HG03135 (cell line): ENCODE measurements at regions not wholly inside any gene's neighbourhood (a gene's known extent, or its start where the extent isn't known, plus 50 kb on each side); places are given as distances from the start of the nearest gene placed in this dataset.

Source experiments
- ATAC-seq: cut with Tn5 transposase; IDR thresholded peaks from one replicate; pipeline ENCODE4 v1.9.1; 2021; ENCODE audit warnings: mild to moderate bottlenecking, moderate library complexity; ENCODE audit not compliant: unreplicated experiment

DNA sequence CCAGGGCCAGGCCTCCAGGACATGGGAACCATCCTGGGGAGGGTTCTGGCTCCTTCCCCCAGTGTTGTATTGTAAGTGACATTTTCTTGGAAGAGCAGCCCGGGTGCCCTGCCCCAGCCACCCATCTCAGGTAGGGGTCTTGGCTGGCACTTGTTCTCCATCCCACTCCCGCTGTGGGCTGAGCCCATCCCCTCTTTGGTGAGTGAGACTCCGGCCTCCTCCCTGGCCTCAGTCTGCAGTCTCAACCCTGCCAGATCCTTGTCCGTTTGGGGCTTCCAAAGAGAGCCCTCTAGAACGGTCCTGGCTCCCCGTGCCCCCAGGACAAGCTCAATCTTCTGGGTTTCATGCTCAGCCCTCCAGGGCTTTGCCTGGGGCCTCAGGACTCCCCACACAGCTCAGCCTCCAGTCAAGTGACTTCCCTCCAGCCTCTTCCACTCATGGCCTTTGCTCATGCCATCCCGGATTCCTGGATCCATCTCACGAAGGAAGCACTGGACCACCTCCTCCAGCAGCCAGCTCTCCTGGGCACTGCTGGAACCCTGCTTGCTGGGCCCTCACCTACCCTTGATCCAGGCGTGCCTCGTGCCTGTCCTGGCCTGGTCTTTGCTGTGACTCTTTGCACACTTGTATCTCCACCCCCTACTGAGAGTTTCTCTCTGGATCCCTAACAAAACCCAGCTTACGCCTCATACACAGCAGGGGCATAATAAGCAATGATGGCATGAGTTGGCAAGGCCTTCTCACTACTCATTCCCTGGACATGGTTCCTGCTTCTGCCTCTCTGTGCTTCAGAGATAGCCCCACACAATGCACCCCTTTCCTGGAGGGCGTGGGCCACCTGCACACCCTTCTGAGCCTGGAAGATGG, 297.4 kb upstream of the RTL1 start:
- no peak for ATAC-seq

DNA sequence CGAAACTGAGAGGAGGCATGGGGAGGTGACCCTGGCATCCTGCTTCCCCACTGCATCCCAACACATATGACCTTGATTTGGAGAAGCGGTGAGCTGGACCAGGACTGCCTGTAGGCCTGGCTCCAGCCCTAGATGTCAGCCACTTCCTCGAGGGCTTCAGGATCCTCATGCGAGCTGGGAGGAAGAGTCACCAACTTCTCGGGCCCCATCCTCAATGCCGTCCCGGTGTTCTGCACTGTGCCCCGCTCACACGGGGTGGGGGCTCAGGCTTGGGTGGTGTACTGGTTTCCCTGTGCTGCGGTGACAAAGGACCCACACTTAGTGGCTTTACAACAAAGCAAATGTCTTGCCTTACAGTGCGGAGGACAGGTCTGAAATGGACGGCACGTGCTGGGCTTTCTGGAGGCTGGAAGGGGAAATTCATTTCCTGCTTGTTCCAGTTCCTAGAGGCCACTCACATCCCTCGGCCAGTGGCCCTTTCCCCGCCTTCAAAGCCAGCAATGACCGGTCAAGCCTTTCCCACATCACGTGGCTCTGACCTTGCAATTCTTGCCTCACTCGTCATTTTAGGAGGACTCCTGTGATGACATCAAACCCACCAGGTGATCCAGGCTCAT, 298.1 kb upstream of the RTL1 start:
- ATAC-seq, result no peak

DNA sequence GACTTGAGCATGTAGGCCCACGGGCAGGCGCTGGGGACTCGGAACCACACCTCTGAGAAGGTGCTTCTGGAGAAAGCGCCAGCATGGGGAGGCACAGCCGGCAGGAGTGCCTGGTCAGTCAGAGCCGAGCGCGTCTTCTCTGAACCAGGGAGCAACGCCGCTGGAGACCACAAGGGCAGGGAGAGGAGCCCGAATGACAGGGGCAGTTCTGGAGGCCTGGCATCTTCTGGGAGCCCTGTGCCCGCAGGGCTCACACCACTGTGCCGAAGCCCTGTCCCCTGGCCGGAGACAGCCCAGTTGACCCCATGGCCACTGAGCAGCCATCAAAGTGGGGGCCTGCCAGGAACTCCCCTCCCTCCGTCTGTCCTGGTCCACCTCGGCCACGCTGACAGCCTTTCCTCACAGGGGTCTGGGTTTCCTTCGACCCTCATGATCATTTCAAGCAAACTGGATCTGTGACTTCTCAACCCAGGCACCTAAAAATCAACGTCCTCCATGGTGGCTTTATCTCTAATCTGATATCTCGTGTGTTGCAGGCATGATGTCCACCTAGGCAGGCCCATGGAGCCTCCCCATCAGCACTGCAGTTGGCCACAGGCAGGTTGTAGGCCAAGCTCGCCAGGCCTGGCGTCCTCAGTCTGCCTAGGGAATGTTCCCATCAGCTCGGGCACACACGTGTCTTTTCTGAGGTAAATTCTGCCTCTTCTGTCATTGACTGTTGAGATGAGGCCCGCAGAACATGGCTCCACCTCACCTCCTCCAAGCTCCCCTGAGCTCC, 299.3 kb upstream of the RTL1 start:
- no peak for ATAC-seq

GRCh38 chr14:101206556-101206955, 303.0 kb upstream of the RTL1 start:
- no peak for ATAC-seq

GRCh38 chr14:101207041-101207440, 303.5 kb upstream of the RTL1 start:
- ATAC-seq, result no peak

- ATAC-seq, result no peak
Measured at GRCh38 chr14:101207897-101208296, 304.4 kb upstream of the RTL1 start.

- no peak for ATAC-seq
Measured at GRCh38 chr14:101209594-101209993, 306.1 kb upstream of the RTL1 start.

DNA sequence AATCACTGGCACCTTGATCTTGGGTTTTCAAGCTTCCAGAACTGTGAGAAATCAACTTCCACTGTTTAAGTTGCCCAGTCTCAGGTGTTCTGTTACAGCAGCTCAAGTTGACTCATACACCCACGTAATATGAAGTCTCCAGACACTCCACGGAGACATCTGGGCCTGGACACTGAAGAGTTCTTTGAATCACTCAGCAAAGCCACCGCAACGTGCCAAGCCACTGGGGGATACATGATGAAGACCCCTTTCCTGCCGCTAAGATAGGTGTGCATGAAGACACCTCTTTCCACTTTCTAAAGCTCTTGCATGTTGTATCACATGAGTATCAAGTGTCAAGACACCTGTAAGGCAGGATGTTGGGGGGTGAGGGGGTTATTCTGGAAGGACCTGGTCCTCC, 311.7 kb upstream of the RTL1 start:
- no peak for ATAC-seq

DNA sequence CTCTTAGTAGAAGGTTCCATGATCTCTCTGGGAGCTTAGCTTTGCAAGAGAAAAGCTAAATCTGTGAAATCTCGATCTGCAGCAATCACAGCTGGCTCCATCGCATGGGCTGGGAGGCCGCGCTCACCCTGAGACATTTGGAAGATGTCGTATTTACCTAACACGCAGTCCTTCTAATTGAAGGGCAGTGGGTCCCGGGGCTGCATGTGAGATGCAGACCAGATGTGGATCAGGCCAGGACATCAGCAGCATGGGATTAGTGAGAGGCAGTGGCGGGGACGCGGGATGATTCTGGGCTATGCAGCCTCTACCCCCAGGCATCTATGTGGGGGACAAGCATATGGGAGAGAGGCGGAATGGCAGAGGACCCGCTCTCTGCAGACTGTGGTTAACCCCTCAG, 312.4 kb upstream of the RTL1 start:
- ATAC-seq, result no peak

DNA sequence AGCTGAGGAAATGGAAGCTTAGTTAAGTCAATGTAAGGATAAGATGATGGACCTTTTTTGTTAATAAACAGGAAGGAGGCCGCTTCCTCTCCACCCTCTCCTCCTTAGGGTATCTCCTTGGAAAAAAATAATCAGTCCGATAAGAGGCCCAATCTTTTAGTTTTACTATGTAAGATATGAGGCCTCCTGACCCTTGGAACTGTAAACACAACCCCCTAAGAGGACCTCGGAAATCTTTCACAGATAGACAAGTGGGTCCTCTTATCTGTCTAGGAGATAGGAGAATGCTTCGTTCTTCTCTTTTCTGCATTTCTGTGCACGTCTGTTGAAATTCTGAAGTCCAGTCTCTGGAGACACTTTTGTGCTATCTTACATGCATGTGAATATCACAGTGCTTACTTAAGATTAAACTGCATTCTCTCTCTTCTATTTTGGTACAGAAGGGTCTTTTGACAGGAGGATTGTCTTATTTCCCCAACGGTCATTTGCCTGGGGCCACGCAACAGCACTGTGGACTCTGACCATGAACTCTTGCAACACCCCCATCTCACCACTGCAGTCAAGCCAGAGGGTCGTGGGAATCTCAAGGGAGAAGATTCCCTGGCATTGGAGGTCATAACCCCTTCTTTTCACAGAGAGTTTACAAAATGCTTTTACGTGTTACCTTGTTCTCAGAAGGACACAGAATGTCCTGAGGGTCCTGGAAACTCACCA, 313.0 kb upstream of the RTL1 start:
- ATAC-seq, result no peak

- no peak for ATAC-seq
Measured at GRCh38 chr14:101217080-101217463, 313.6 kb upstream of the RTL1 start.

DNA sequence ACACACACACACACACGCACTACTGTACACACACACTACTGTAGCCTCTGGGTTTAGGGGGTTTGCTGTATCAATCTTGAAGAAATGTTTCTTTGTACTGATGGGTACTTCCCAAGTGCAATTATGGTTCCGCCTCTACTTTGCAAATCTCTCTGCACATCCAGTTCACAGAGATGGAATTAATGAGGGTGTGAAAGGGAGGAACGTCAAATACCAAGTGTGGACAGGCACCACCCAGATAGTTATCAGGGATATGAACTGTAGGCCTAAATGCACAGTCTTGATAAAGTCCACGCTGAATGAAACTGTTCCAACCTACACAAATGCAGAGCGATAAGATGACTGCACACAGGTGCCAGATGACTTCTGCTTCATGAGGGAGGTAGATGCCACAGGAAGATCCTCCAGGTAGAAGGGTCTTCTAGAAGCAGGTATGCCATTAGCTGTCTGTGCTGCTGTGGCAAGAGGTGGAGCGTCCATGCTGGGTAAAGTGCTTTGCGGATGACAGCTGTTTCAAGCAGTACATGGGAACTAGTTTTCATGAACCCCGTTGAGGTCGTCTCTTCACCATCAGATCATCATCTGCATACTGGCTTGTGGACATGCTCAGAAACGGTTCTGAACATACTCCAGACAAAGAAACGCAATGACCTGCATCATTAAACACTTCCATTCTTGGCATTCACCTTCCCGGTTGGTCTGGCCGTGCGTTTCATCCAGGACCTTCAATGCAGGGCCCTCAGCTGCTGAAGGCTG, 314.3 kb upstream of the RTL1 start:
- no peak for ATAC-seq

DNA sequence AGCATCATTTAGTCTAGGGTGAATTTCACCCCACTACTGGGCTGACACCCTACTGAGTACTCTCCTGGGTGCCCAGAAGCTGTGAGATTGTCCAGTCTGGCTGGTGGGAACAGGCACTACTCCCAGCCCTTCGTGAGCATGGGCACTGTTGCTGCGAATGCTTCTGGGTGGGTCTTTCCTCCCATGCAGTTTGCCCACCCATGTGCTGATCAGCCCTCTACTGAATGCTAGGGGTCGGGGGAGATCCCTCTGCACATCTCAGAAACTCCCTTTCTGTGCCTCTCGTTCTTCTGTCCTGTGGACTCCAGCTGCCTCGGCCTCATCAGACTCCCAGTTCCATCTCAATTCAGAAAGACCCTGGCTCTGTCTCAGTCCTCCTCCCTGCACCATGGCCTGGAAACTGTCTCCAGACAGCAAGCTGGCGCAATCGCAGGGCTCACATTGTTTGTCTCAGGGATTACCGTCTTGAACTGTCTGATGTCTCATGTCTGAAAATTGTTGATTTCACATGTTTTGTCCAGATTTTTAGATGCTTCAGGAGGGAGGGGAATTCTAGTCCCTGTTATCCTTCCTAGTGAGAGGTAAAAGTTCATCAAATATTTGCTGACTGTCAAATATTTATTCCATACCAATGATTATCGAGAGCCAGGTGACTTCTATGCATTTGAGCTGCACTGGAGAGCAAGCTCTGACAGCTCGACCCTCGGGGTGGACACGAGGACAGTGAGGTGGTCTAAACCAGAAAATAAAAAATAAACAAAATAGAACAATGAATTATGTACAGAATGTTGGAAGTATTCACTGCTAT, 316.6 kb upstream of the RTL1 start:
- no peak for ATAC-seq

GRCh38 chr14:101220921-101221510, 317.5 kb upstream of the RTL1 start:
- no peak for ATAC-seq

- no peak for ATAC-seq
Measured at GRCh38 chr14:101221549-101222160, 318.1 kb upstream of the RTL1 start.

DNA sequence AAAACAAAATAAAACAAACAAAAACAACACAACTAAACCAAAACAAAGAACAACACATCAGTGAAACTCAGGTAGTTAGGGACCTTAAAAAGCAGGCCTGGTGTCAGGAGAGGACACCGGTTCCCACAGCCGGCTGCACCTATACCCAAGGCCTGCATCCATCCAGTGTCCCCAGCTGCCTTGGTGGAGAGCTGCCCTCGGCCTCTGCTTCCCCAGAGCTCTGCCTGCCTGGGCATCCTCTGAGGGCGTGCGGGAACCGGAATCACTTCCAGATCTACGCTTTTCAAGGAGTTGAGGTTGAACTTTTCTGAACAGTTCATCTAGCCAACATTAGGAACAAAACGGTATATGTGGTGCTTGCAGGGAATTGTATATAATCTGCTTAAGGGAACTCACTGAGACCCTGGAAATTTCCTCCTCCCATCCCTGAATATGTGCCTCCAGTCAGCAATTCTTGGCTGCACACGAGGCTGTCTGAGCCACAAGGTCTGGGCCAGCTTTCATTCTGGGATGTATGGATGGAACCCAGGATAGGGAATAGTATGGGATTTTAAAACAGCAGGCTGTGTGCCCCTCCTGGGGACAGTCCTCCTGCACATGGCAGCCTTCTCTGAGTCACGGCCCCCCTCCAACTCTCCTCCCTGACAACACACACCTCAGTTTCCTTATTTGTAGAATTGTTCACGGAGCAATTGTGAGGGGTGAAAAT, 319.0 kb upstream of the RTL1 start:
- ATAC-seq, result no peak

GRCh38 chr14:101223127-101223526, 319.6 kb upstream of the RTL1 start:
- no peak for ATAC-seq

- ATAC-seq, result no peak
Measured at GRCh38 chr14:101223561-101224162, 320.1 kb upstream of the RTL1 start.
